ENCODE measurements at regions not wholly inside any gene's neighbourhood (a gene's known extent, or its start where the extent isn't known, plus 50 kb on each side); places are given as distances from the start of the nearest gene placed in this dataset.

DNA sequence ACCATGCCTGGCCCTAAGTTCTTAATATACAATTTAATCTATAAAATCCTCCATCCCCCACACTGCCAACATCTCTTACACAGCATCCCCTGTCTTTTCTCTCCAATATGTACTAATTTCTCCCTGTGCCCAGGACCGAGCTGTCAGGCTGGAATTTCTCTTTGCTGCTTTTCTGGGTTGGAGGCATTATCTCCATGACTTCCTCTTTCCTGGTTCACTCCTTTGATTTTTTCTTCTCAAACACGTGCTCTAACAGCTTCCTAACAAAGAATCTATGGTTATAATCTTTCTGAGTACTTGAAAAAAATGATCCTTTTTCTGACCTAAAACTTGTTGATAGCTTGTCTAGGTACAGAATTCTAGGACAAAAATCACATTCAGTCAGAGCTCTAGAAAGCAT is 112.8 kb downstream of the C1D start:
- TF ChIP-seq MYC (IDR thresholded peaks at IDR 0.05; ENCODE audit: borderline replicate concordance, low read length) (no peak), USF2 (IDR thresholded peaks at IDR 0.05) (no peak), MAX (IDR thresholded peaks at IDR 0.05) (no peak), ELK1 (IDR thresholded peaks at IDR 0.05; ENCODE audit: low read depth, low read length) (no peak), RAD21 (conservative IDR thresholded peaks at IDR 0.05 in 1 of 2, IDR thresholded peaks at IDR 0.05 in 1 of 2) (no peak), NR3C1 (IDR thresholded peaks at IDR 0.05) (no peak), NFE2L2 (conservative IDR thresholded peaks at IDR 0.05; ENCODE audit: low read length) (no peak)
- TF ChIP-seq, protein P1, sequence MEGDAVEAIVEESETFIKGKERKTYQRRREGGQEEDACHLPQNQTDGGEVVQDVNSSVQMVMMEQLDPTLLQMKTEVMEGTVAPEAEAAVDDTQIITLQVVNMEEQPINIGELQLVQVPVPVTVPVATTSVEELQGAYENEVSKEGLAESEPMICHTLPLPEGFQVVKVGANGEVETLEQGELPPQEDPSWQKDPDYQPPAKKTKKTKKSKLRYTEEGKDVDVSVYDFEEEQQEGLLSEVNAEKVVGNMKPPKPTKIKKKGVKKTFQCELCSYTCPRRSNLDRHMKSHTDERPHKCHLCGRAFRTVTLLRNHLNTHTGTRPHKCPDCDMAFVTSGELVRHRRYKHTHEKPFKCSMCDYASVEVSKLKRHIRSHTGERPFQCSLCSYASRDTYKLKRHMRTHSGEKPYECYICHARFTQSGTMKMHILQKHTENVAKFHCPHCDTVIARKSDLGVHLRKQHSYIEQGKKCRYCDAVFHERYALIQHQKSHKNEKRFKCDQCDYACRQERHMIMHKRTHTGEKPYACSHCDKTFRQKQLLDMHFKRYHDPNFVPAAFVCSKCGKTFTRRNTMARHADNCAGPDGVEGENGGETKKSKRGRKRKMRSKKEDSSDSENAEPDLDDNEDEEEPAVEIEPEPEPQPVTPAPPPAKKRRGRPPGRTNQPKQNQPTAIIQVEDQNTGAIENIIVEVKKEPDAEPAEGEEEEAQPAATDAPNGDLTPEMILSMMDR (IDR thresholded peaks at IDR 0.05): no peak
